H54 (cell line): ENCODE measurements at regions not wholly inside any gene's neighbourhood (a gene's known extent, or its start where the extent isn't known, plus 50 kb on each side); places are given as distances from the start of the nearest gene placed in this dataset.
"Not testable (repeated sequence)": the region's sequence is repeated elsewhere in the genome, so short reads cannot be mapped to it uniquely, and the experiment has no call there.

Source experiments
- DNase-seq: peaks from one replicate; pipeline ENCODE4 v3.0.0; 2011; ENCODE audit warnings: low spot score, mixed read lengths; ENCODE audit not compliant: insufficient read length
- FAIRE-seq: peaks from 3 replicates; lab custom pipeline; 2011; peaks lifted over from hg19 to GRCh38; lab: Jason Lieb, UNC
- POLR2A ChIP-seq: IDR thresholded peaks from 2 replicates; pipeline ENCODE4 v1.6.1; 2011; ENCODE audit warnings: low read depth, mild to moderate bottlenecking, low read length

GRCh38 chr5:135158314-135158697 is 124.3 kb upstream of the PITX1 start:
- DNase-seq (no peak), FAIRE-seq (no peak)
- no peak for TF ChIP-seq POLR2A

GRCh38 chr5:135157421-135158313 is 123.6 kb upstream of the PITX1 start:
- FAIRE-seq (no peak), DNase-seq (no peak)
- TF ChIP-seq POLR2A = no peak

- no peak for TF ChIP-seq POLR2A
- FAIRE-seq = no peak
- no peak for DNase-seq
These were observed 122.8 kb upstream of the PITX1 start for GRCh38 chr5:135156715-135157404.

- TF ChIP-seq POLR2A = no peak
- no peak for FAIRE-seq
- DNase-seq = no peak
These were observed 122.3 kb upstream of the PITX1 start for GRCh38 chr5:135156337-135156714.

GRCh38 chr5:135155616-135156214 is 121.7 kb upstream of the PITX1 start:
- TF ChIP-seq POLR2A = no peak
- no peak for DNase-seq

GRCh38 chr5:135154961-135155360 is 120.9 kb upstream of the PITX1 start:
- TF ChIP-seq POLR2A = no peak
- no peak for FAIRE-seq
- no peak for DNase-seq

More at GRCh38 chr5:135155616-135156214, 121.7 kb upstream of the PITX1 start:
- FAIRE-seq = no peak

GRCh38 chr5:135154197-135154596 is 120.2 kb upstream of the PITX1 start:
- no peak for TF ChIP-seq POLR2A
- FAIRE-seq (no peak), DNase-seq (no peak)

GRCh38 chr5:135153661-135154060 is 119.6 kb upstream of the PITX1 start:
- FAIRE-seq (no peak), DNase-seq (no peak)
- TF ChIP-seq POLR2A = no peak

- DNase-seq (no peak), FAIRE-seq (no peak)
- no peak for TF ChIP-seq POLR2A
These were observed 119.2 kb upstream of the PITX1 start for GRCh38 chr5:135153259-135153658.

- not testable (repeated sequence) for DNase-seq, FAIRE-seq
These were observed 117.6 kb upstream of the PITX1 start for GRCh38 chr5:135151660-135152059.

- no peak for FAIRE-seq
- no peak for DNase-seq
- no peak for TF ChIP-seq POLR2A
These were observed 117.2 kb upstream of the PITX1 start for GRCh38 chr5:135151256-135151655.

GRCh38 chr5:135150767-135151166 is 116.7 kb upstream of the PITX1 start:
- no peak for TF ChIP-seq POLR2A
- no peak for FAIRE-seq
- no peak for DNase-seq

GRCh38 chr5:135149956-135150723 is 116.1 kb upstream of the PITX1 start:
- TF ChIP-seq POLR2A = no peak
- DNase-seq (no peak), FAIRE-seq (no peak)
